Esophagus muscularis mucosa (tissue), 4 donors: ENCODE measurements at regions not wholly inside any gene's neighbourhood (a gene's known extent, or its start where the extent isn't known, plus 50 kb on each side); places are given as distances from the start of the nearest gene placed in this dataset.

Source experiments
- DNase-seq: peaks from one replicate; pipeline ENCODE4 v3.0.0-alpha.2; 2017; ENCODE audit errors: extremely low spot score
- H3K27ac ChIP-seq, 4 donors: fragments of 200-600 bp; sonication (generic); replicated peaks in 1 of 4; 1 replicate in 3 of 4; 2 replicates in 1 of 4; pipeline ENCODE4 v1.5.1; 2016 to 2019; ENCODE audit warnings: mild to moderate bottlenecking in 1 of 4
- H3K27me3 ChIP-seq, 4 donors: fragments of 200-600 bp; sonication (generic); one replicate each; pipeline versions ENCODE4 v1.5.1 to v1.6.0; 2016 to 2019
- H3K36me3 ChIP-seq, 4 donors: fragments of 200-600 bp; sonication (generic); one replicate each; pipeline ENCODE4 v1.5.1; 2016 to 2019
- H3K4me1 ChIP-seq, 4 donors: fragments of 200-600 bp; sonication (generic); one replicate each; pipeline ENCODE4 v1.5.1; 2016 to 2019
- H3K4me3 ChIP-seq, 4 donors: fragments of 200-600 bp; sonication (generic); 1 replicate in 2 of 4; 2 replicates in 2 of 4; pipeline ENCODE4 v1.5.1; 2016 to 2019; ENCODE audit warnings: mild to moderate bottlenecking in 4 of 4, moderate library complexity in 1 of 4
- H3K9me3 ChIP-seq, 4 donors: fragments of 200-600 bp; sonication (generic); 1 replicate in 3 of 4; 2 replicates in 1 of 4; pipeline ENCODE4 v1.5.1; 2016 to 2019
- EP300 ChIP-seq: sonication (generic); formaldehyde crosslinking; IDR thresholded peaks from one replicate; pipeline ENCODE4 v1.6.1; 2017; ENCODE audit warnings: antibody characterized with exemption
- POLR2A ChIP-seq: fragments of 450-650 bp; IDR thresholded peaks from one replicate; pipeline ENCODE4 v1.6.1; 2017; ENCODE audit warnings: antibody characterized with exemption, moderate library complexity, mild to moderate bottlenecking, low read depth
- POLR2AphosphoS5 ChIP-seq, 2 donors: sonication (generic); formaldehyde crosslinking; IDR thresholded peaks; one replicate each; pipeline ENCODE4 v1.6.1; 2017; ENCODE audit warnings: antibody characterized with exemption in 2 of 2
- WGBS: methylation state at CpG from one replicate; pipeline ENCODE4 v1.1.5; 2018; 5-methylcytosine and 5-hydroxymethylcytosine counted together
- intact Hi-C: fragments of 100-400 bp; cut with DNase I; formaldehyde crosslinking; loops from one replicate; pipeline ENCODE4 v1.15.1; 2023
- TF ChIP-seq, protein P1 (sequence below), 3 experiments: fragments of 200-600 bp in 2 of 3; fragments of 450-650 bp in 1 of 3; sonication (generic) in 2 of 3; IDR thresholded peaks; one replicate each; pipeline ENCODE4 v1.5.1; 2017 to 2019; ENCODE audit warnings: antibody characterized with exemption in 3 of 3, mild to moderate bottlenecking in 2 of 3, moderate library complexity in 1 of 3

DNA sequence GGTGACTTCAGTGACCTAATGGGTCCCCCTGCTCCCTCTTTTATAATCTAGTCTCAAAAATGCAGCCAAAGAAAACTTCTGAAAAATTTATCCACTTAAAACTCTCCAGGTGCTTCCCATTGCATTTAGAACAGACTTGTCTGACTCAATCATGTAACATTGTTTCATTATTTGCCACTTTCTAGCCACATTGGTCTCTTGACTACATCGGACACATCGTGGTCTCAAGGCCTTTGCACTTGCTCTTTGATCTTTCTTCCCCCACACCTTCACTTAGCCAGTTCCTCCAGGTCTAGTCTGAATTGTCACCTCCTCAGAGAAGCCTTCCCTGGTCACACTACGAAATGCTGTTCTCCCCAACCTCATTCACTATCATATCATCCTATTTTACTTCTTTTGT lies 97.0 kb upstream of the E2F8 start:
- 86% methylated on average over 3 of the region's 3 CpGs for WGBS
- Histone ChIP-seq H3K4me3 (no peak overlapping the region), H3K36me3 (no peaks in the 10 kb centered on the region), H3K9me3 (no peaks in the 10 kb centered on the region), H3K4me1 (no peaks in the 10 kb centered on the region), H3K27ac (no peak overlapping the region), H3K27me3 (peaks cover 0 to 48% (median 0%) of the 10 kb centered on the region in 4 donors)
- DNase-seq = no peak
- TF ChIP-seq, protein P1, sequence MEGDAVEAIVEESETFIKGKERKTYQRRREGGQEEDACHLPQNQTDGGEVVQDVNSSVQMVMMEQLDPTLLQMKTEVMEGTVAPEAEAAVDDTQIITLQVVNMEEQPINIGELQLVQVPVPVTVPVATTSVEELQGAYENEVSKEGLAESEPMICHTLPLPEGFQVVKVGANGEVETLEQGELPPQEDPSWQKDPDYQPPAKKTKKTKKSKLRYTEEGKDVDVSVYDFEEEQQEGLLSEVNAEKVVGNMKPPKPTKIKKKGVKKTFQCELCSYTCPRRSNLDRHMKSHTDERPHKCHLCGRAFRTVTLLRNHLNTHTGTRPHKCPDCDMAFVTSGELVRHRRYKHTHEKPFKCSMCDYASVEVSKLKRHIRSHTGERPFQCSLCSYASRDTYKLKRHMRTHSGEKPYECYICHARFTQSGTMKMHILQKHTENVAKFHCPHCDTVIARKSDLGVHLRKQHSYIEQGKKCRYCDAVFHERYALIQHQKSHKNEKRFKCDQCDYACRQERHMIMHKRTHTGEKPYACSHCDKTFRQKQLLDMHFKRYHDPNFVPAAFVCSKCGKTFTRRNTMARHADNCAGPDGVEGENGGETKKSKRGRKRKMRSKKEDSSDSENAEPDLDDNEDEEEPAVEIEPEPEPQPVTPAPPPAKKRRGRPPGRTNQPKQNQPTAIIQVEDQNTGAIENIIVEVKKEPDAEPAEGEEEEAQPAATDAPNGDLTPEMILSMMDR (IDR thresholded peaks at IDR 0.05) = no peak
- TF ChIP-seq POLR2A = no peak
- TF ChIP-seq POLR2AphosphoS5 (IDR thresholded peaks at IDR 0.05) = no peak
- TF ChIP-seq EP300 = no peak
- intact Hi-C loops = no loop called here

DNA sequence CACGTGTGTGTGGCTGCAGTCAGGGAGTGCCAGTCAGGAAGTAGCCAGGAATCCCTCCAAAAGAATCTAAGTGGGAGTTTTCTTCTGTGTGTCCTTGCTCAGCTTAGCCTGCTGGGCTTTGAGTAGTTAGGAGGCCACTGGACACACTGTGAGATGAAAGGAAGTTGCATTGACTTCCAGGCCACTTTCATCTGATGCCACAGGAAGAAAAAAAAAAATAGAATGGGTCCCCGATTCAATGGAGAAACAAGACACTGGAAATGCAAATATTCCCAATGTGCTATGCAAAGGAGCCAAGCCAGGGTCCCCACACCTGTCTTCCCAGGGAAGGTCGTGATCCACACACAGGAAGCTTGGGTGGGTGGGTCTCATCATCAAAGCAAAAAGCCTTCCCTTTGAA lies 95.6 kb upstream of the E2F8 start:
- Histone ChIP-seq H3K36me3 (no peaks in the 10 kb centered on the region), H3K9me3 (no peaks in the 10 kb centered on the region), H3K4me3 (no peak overlapping the region), H3K4me1 (no peaks in the 10 kb centered on the region), H3K27ac (no peak overlapping the region), H3K27me3 (peaks cover 0 to 35% (median 0%) of the 10 kb centered on the region in 4 donors)
- no peak for DNase-seq
- WGBS = 61% methylated on average over 3 of the region's 3 CpGs
- TF ChIP-seq EP300 = no peak
- no peak for TF ChIP-seq POLR2AphosphoS5 (IDR thresholded peaks at IDR 0.05)
- no peak for TF ChIP-seq POLR2A
- TF ChIP-seq, protein P1 (IDR thresholded peaks at IDR 0.05) = no peak
- intact Hi-C loops = no loop called here

DNA sequence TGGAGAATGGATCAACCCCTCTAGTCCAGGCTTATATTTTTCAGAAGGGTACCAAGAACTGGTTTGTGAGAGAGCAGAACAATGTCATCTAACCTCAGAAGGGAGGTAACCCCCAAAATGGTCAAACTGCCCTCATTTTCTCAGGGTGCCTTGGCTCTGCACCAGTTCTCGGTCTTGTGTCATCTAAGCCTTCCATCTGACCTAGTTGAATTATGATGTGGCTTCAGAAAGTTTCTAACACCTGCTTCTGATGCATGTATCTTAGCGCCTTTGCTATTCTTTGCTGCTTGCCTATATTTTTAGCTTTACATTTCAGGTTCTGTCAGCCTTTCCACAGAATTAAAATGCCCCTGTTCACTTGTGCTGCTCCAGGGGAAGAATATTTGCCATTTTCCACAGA lies 91.7 kb upstream of the E2F8 start:
- no peak overlapping the region for H3K4me3 ChIP-seq
- no peaks in the 10 kb centered on the region for H3K9me3 ChIP-seq
- 97% methylated on average over 2 of the region's 2 CpGs for WGBS
- H3K36me3 ChIP-seq = no peaks in the 10 kb centered on the region
- intact Hi-C loops = no loop called here
- H3K27me3 ChIP-seq = peaks cover 0 to 9% (median 0%) of the 10 kb centered on the region in 4 donors
- H3K4me1 ChIP-seq = no peaks in the 10 kb centered on the region
- TF ChIP-seq POLR2AphosphoS5 (IDR thresholded peaks at IDR 0.05) (no peak), POLR2A (no peak), EP300 (no peak)
- TF ChIP-seq, protein P1 (IDR thresholded peaks at IDR 0.05) = no peak
- H3K27ac ChIP-seq = no peak overlapping the region
- no peak for DNase-seq

DNA sequence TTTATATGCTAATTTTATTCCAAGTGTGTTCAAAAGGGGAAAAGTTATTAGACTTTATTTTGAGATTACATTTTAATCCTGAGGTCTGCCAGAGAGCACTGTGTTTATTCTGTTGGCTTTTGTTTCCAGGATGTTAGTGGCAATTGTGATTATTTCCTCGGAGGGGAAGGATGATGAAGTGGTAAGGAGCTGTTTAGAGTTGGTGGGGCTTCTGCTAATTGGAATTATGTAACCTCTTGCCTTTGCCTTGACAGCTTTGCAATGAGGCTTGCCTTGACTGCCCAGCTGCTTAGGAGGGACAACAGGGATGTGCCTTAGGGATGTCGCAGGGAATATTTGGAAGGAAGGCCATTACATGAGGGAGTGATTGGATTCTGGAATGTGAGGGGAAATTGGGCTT lies 89.7 kb upstream of the E2F8 start:
- 25% methylated on average over 2 of the region's 2 CpGs for WGBS
- no peak for TF ChIP-seq POLR2A
- TF ChIP-seq POLR2AphosphoS5 (IDR thresholded peaks at IDR 0.05) = no peak
- no peak for TF ChIP-seq EP300
- TF ChIP-seq, protein P1 (IDR thresholded peaks at IDR 0.05) = no peak
- Histone ChIP-seq H3K4me1 (no peaks in the 10 kb centered on the region), H3K27me3 (no peaks in the 10 kb centered on the region), H3K9me3 (no peaks in the 10 kb centered on the region), H3K27ac (no peak overlapping the region), H3K4me3 (no peak overlapping the region), H3K36me3 (no peaks in the 10 kb centered on the region)
- intact Hi-C loops = no loop called here
- no peak for DNase-seq

DNA sequence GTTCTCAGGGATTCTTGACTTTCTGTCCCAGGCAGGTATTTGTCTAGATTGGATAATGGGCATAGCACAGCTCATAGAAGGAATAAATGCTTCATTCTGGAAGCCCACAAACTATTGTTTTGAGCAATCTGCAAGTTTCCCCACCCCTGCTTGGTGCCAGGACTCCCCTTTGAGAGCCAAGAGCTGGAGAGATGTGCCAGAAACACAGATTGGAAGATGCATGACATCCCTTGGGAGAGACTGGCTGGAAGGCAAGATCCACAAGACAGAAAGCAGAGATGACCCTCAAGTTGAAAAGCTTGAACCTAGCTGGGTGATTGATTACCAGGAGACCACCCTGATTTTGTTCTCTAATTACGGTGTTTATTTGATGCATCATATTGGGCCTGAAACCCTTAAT lies 89.2 kb upstream of the E2F8 start:
- H3K27me3 ChIP-seq = no peaks in the 10 kb centered on the region
- H3K4me1 ChIP-seq = no peaks in the 10 kb centered on the region
- H3K4me3 ChIP-seq = no peak overlapping the region
- no peaks in the 10 kb centered on the region for H3K36me3 ChIP-seq
- H3K9me3 ChIP-seq = no peaks in the 10 kb centered on the region
- 67% methylated on average over 1 of the region's 1 CpG for WGBS
- TF ChIP-seq POLR2A = no peak
- TF ChIP-seq, protein P1 (IDR thresholded peaks at IDR 0.05) = no peak
- TF ChIP-seq EP300 = no peak
- no peak for TF ChIP-seq POLR2AphosphoS5 (IDR thresholded peaks at IDR 0.05)
- DNase-seq = no peak
- H3K27ac ChIP-seq = no peak overlapping the region
- intact Hi-C loops = no loop called here
